ENCODE measurements at regions not wholly inside any gene's neighbourhood (a gene's known extent, or its start where the extent isn't known, plus 50 kb on each side); places are given as distances from the start of the nearest gene placed in this dataset.

DNA sequence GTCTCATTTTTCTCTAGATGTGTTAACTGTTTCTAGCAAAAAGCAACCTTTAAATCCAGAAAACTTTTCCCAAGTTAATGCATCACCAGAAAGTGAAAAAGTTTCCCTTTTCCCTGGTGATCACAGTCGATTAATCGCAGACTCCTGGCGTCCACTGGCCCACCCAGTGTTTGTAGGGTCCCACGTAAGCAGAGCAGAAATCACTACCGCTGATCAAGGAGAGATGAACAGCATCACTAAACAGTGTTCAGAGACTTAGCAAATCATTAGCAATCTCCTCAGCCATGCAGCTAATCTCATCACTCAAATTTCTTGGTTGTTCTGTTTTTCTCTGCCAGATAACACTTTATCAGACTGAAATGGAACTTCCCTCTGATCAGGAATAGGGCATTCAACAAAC is 184.2 kb downstream of the EFNB2 start:
- H3K27me3 ChIP-seq (ENCODE audit: insufficient read depth, low read depth, severe bottlenecking) = no peaks in the 10 kb centered on the region
- H3K9me3 ChIP-seq (ENCODE audit: severe bottlenecking) = no peaks in the 10 kb centered on the region
- TF ChIP-seq, protein P1, sequence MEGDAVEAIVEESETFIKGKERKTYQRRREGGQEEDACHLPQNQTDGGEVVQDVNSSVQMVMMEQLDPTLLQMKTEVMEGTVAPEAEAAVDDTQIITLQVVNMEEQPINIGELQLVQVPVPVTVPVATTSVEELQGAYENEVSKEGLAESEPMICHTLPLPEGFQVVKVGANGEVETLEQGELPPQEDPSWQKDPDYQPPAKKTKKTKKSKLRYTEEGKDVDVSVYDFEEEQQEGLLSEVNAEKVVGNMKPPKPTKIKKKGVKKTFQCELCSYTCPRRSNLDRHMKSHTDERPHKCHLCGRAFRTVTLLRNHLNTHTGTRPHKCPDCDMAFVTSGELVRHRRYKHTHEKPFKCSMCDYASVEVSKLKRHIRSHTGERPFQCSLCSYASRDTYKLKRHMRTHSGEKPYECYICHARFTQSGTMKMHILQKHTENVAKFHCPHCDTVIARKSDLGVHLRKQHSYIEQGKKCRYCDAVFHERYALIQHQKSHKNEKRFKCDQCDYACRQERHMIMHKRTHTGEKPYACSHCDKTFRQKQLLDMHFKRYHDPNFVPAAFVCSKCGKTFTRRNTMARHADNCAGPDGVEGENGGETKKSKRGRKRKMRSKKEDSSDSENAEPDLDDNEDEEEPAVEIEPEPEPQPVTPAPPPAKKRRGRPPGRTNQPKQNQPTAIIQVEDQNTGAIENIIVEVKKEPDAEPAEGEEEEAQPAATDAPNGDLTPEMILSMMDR (IDR thresholded peaks at IDR 0.05; ENCODE audit: low read depth, low read length) = no peak
- DNase-seq = no peak
- H3K4me3 ChIP-seq (ENCODE audit: low read depth, low read length) = no peak overlapping the region
- no peaks in the 10 kb centered on the region for H3K36me3 ChIP-seq
- H3K27ac ChIP-seq = no peak overlapping the region

DNA sequence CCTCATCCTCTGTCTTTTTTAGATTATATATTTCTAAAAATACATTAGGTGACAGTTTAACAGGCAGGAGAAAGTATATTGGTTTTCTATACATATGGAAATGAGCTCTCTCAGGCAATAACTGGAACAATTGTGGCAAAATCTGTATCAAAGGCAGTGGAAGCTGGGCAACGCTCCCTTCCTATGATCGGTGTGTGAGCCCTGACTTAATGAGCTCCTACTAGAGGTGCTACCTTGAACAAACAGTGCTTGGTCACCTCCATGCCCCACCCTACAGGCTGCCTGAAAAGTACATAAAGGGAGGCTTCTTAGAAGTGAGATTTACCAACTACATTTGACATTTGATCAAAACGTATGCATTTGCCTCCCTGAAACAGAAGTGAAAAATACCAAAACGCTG is 185.3 kb downstream of the EFNB2 start:
- H3K27ac ChIP-seq = no peak overlapping the region
- H3K27me3 ChIP-seq (ENCODE audit: insufficient read depth, low read depth, severe bottlenecking) = no peaks in the 10 kb centered on the region
- no peak overlapping the region for H3K4me3 ChIP-seq (ENCODE audit: low read depth, low read length)
- TF ChIP-seq, protein P1 (IDR thresholded peaks at IDR 0.05; ENCODE audit: low read depth, low read length) = no peak
- no peak for DNase-seq
- no peaks in the 10 kb centered on the region for H3K36me3 ChIP-seq
- H3K9me3 ChIP-seq (ENCODE audit: severe bottlenecking) = no peaks in the 10 kb centered on the region

DNA sequence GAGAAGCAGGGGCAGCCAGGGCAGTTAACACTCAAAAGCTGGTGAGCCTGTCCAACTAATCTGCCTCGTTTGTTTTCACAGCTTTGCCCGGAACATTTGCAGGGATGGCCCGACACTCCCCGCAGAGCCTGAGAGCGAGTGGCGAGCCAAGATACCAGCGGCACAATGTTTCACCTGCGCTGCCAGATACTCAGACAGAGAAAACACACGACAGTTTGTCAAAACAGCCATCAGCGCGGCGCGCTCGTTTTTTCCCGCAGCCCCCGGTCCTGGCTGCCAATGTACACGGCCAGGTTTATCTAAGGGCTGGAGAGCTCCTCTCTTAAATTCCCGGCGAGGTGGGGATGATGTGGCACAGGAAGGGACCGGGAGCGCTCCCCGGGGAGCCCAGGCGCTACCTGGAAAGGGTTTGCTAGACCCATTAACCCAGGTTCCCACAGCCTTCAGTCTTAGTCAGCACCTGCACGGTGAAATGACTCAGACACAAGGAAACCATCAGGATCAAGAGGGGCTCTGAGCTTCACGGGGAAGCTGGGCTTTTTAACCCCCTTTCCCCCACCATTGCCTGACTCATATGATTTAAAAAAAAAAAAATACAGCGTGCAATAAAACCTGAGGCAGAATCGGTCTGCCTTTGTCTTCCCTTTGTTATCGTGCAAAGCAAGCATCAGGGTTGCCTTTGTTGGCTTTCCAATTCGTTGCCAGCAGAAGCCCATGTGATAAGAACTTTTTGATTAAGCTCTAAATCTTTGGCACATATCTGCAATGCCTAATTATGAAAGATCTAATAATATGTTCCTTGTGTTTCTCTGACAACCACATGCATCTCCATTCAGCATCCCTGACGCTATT is 186.2 kb downstream of the EFNB2 start:
- Histone ChIP-seq H3K27ac (no peak overlapping the region), H3K36me3 (no peaks in the 10 kb centered on the region), H3K4me3 (ENCODE audit: low read depth, low read length) (no peak overlapping the region), H3K27me3 (ENCODE audit: insufficient read depth, low read depth, severe bottlenecking) (no peaks in the 10 kb centered on the region), H3K9me3 (ENCODE audit: severe bottlenecking) (no peaks in the 10 kb centered on the region)
- TF ChIP-seq, protein P1 (IDR thresholded peaks at IDR 0.05; ENCODE audit: low read depth, low read length) = no peak
- DNase-seq = no peak

DNA sequence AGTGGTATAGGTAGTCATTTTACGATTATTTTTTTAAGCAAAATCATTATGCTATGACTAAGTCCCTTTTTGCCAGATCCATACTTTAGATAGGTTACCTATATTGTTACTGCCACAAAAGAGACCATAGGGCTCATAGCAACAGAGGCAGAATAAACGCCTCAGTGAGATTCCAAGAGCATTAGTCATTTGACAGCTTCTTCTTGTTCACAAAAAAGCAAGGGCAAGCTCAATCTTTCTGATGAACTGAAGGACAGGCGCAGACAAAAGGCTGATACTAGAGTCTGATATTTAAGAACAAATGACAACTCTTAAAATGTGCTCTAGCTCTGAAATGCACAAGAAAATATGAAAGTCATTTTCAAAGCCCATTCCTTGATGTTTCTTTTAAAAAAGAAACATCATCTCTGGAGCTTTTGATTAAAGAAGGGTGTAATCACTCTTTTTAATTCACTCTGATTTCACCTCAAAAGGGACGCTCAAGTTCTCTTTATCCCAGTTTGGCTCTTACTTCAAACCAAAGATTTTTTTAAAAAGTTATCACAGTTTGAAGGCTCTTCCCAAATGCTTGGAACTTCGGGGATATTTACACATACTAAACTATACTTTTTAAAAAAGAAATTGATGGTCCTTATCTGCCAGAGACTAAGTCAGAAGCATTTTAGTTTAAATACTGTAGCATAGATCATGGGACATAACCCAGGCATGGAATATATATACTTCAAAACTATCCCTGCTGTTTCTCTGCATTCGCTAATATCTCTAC is 187.2 kb downstream of the EFNB2 start:
- no peak for DNase-seq
- no peak overlapping the region for H3K4me3 ChIP-seq (ENCODE audit: low read depth, low read length)

DNA sequence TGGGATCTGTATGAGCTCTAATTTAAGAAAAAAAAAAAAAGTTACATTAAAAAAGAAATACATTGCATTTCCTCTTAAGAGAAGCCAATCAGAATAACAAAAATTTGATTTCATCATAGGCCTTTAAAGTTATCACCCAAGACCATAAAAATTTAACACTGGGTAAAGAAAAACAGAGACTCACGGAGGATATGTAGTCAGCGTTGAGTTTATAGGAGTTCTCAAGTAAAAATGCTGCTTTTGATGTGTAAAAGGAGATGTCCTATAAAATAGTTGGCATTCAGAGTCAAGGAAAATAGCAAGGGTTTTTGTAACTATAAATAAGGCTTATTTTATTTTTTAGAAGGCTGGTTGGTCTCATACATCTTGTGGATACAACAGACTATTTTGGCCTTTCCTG is 191.1 kb downstream of the EFNB2 start:
- H3K27me3 ChIP-seq (ENCODE audit: insufficient read depth, low read depth, severe bottlenecking) = no peaks in the 10 kb centered on the region
- no peak for DNase-seq
- no peaks in the 10 kb centered on the region for H3K36me3 ChIP-seq
- TF ChIP-seq, protein P1 (IDR thresholded peaks at IDR 0.05; ENCODE audit: low read depth, low read length) = no peak
- no peak overlapping the region for H3K27ac ChIP-seq
- no peak overlapping the region for H3K4me3 ChIP-seq (ENCODE audit: low read depth, low read length)
- peaks cover 9% of the 10 kb centered on the region for H3K9me3 ChIP-seq (ENCODE audit: severe bottlenecking)

More for the DNA sequence above, 187.2 kb downstream of the EFNB2 start:
- Histone ChIP-seq H3K27ac (no peak overlapping the region), H3K27me3 (ENCODE audit: insufficient read depth, low read depth, severe bottlenecking) (no peaks in the 10 kb centered on the region), H3K9me3 (ENCODE audit: severe bottlenecking) (no peaks in the 10 kb centered on the region), H3K36me3 (no peaks in the 10 kb centered on the region)
- TF ChIP-seq, protein P1 (IDR thresholded peaks at IDR 0.05; ENCODE audit: low read depth, low read length) = no peak
